PC-9 (cell line): ENCODE measurements at regions not wholly inside any gene's neighbourhood (a gene's known extent, or its start where the extent isn't known, plus 50 kb on each side); places are given as distances from the start of the nearest gene placed in this dataset.

Experiments
- BruUV-seq: library from RNA; stranded (reverse); fragments of 400-500 nt; replicated peaks from 2 replicates; lab custom pipeline; 2021; lab: Mats Ljungman, UMichigan
- CTCF ChIA-PET: fragments of 300-600 bp; sonication (Branson Sonifier 250); formaldehyde crosslinking; loops from one replicate; lab custom pipeline; 2022; ENCODE audit warnings: antibody characterized with exemption; lab: Charles Lee
- POLR2A ChIA-PET: fragments of 300-600 bp; sonication (Branson Sonifier 250); formaldehyde crosslinking; loops from one replicate; lab custom pipeline; 2022; ENCODE audit warnings: antibody characterized with exemption; ENCODE audit not compliant: unreplicated experiment; lab: Charles Lee
- DNase-seq, 2 experiments: peaks; one replicate each; pipeline versions ENCODE4 v3.0.0 to v3.0.0-alpha.2; 2015 to 2022; ENCODE audit warnings: mixed read lengths in 1 of 2
- H2AFZ ChIP-seq: fragments of 200-600 bp; sonication (generic); 2 replicates; pipeline ENCODE4 v1.8.1; 2017; ENCODE audit warnings: antibody characterized with exemption
- H3F3A ChIP-seq: fragments of 200-600 bp; sonication (generic); 2 replicates; pipeline ENCODE4 v1.8.1; 2017; ENCODE audit warnings: antibody characterized with exemption, mild to moderate bottlenecking, low read depth; ENCODE audit not compliant: insufficient read depth
- H3K27ac ChIP-seq: fragments of 200-600 bp; sonication (generic); 2 replicates; pipeline ENCODE4 v1.6.1; 2016; ENCODE audit warnings: mixed run types
- H3K27me3 ChIP-seq: fragments of 200-600 bp; sonication (generic); 2 replicates; pipeline ENCODE4 v1.6.1; 2016; ENCODE audit warnings: low read depth, mixed run types; ENCODE audit not compliant: insufficient read depth
- H3K36me3 ChIP-seq: fragments of 200-600 bp; sonication (generic); 2 replicates; pipeline ENCODE4 v1.6.1; 2016; ENCODE audit warnings: low read depth, mixed run types
- H3K4me1 ChIP-seq: fragments of 200-600 bp; sonication (generic); replicated peaks from 2 replicates; pipeline ENCODE4 v1.6.1; 2016; ENCODE audit warnings: mixed run types; ENCODE audit not compliant: insufficient read depth
- H3K4me2 ChIP-seq: fragments of 200-600 bp; sonication (generic); 2 replicates; pipeline ENCODE4 v1.6.1; 2017; ENCODE audit warnings: mixed run types
- H3K4me3 ChIP-seq: fragments of 200-600 bp; sonication (generic); 2 replicates; pipeline ENCODE4 v1.6.1; 2016; ENCODE audit warnings: mixed run types
- H3K79me2 ChIP-seq: fragments of 200-600 bp; sonication (generic); 2 replicates; pipeline ENCODE4 v1.6.1; 2017; ENCODE audit warnings: low read depth, mixed run types
- H3K9me2 ChIP-seq: fragments of 200-600 bp; sonication (generic); 2 replicates; pipeline ENCODE4 v1.8.1; 2017; ENCODE audit warnings: mild to moderate bottlenecking; ENCODE audit not compliant: insufficient read depth
- H3K9me3 ChIP-seq: fragments of 200-600 bp; sonication (generic); 2 replicates; pipeline ENCODE4 v1.8.1; 2016; ENCODE audit warnings: low read depth; ENCODE audit not compliant: insufficient read depth
- H4K20me1 ChIP-seq: fragments of 200-600 bp; sonication (generic); 2 replicates; pipeline ENCODE4 v1.8.1; 2017; ENCODE audit not compliant: insufficient read depth
- EZH2 ChIP-seq: fragments of 200-600 bp; sonication (generic); IDR thresholded peaks from 2 replicates; pipeline ENCODE4 v1.8.0; 2017; ENCODE audit warnings: antibody characterized with exemption, low read depth
- intact Hi-C: fragments of 100-400 bp; cut with micrococcal nuclease; formaldehyde crosslinking; loops from one replicate; pipeline ENCODE4 v1.10.0; 2022; ENCODE audit not compliant: unreplicated experiment
- TF ChIP-seq, protein P1 (sequence below): fragments of 200-600 bp; sonication (generic); conservative IDR thresholded peaks from 2 replicates; pipeline ENCODE4 v1.6.1; 2017; ENCODE audit warnings: mixed run types, antibody characterized with exemption, mild to moderate bottlenecking, moderate library complexity

DNA sequence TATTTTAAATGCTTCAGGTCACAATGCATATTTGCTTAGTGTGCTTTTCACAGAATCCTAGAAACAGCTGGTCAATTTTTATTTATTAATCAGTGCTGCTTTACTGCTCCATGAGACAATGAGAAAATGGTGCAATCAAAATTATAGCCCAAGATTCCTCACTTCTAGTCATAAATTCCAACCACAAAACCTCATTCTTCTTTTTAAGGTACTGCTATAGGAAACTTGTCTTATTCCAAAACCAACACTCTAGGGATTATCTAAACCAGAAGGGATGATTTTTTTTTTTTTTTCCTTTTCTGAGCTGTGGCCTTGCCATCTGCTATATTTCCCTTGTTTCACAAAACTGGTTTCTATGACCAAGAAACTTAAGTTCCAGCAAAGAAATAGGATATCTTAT is 64.0 kb upstream of the SEMA3A start:
- DNase-seq, result no peak
- Histone ChIP-seq H3K36me3 (no peaks in the 10 kb centered on the region), H3K4me3 (no peak overlapping the region), H3K4me1 (no peaks in the 10 kb centered on the region), H3K9me2 (no peaks in the 10 kb centered on the region), H3K79me2 (no peaks in the 10 kb centered on the region), H3K27ac (no peak overlapping the region), H4K20me1 (no peaks in the 10 kb centered on the region), H3K4me2 (no peak overlapping the region), H2AFZ (no peak overlapping the region), H3K27me3 (no peaks in the 10 kb centered on the region), H3K9me3 (no peaks in the 10 kb centered on the region), H3F3A (no peaks in the 10 kb centered on the region)
- intact Hi-C loops, result no loop called here
- POLR2A ChIA-PET, result no interaction called here
- no TSS peak for BruUV-seq
- TF ChIP-seq EZH2, result no peak
- TF ChIP-seq, protein P1, sequence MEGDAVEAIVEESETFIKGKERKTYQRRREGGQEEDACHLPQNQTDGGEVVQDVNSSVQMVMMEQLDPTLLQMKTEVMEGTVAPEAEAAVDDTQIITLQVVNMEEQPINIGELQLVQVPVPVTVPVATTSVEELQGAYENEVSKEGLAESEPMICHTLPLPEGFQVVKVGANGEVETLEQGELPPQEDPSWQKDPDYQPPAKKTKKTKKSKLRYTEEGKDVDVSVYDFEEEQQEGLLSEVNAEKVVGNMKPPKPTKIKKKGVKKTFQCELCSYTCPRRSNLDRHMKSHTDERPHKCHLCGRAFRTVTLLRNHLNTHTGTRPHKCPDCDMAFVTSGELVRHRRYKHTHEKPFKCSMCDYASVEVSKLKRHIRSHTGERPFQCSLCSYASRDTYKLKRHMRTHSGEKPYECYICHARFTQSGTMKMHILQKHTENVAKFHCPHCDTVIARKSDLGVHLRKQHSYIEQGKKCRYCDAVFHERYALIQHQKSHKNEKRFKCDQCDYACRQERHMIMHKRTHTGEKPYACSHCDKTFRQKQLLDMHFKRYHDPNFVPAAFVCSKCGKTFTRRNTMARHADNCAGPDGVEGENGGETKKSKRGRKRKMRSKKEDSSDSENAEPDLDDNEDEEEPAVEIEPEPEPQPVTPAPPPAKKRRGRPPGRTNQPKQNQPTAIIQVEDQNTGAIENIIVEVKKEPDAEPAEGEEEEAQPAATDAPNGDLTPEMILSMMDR, result no peak
- CTCF ChIA-PET, result no interaction called here

DNA sequence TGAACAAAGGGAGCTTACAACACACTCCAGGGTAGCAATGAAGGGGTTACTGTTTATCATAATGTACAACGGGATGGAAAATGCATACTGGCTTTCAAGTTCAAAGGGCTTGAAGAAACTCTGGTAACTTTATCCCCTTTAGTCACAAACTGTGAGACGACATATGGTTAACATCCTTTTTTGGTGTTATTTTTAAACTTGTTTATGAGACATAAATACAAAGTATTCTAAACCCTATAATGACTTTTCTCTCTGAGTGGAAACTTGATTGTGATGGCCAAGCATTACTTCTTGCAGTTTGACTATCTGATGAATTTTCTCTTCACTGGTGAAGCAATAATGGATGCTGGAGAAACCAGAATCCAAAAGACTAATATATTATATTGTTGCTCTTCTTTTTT is 62.0 kb upstream of the SEMA3A start:
- no peaks in the 10 kb centered on the region for H3K9me2 ChIP-seq
- intact Hi-C loops, result no loop called here
- H3K4me2 ChIP-seq, result no peak overlapping the region
- ChIA-PET CTCF (no interaction called here), POLR2A (no interaction called here)
- no peak overlapping the region for H3K27ac ChIP-seq
- no peaks in the 10 kb centered on the region for H3K4me1 ChIP-seq
- H3K27me3 ChIP-seq, result no peaks in the 10 kb centered on the region
- TF ChIP-seq, protein P1, result no peak
- TF ChIP-seq EZH2, result no peak
- no TSS peak for BruUV-seq
- no peaks in the 10 kb centered on the region for H4K20me1 ChIP-seq
- H3F3A ChIP-seq, result no peaks in the 10 kb centered on the region
- no peak for DNase-seq
- no peak overlapping the region for H2AFZ ChIP-seq
- no peaks in the 10 kb centered on the region for H3K79me2 ChIP-seq
- H3K36me3 ChIP-seq, result no peaks in the 10 kb centered on the region
- H3K9me3 ChIP-seq, result no peaks in the 10 kb centered on the region
- H3K4me3 ChIP-seq, result no peak overlapping the region

DNA sequence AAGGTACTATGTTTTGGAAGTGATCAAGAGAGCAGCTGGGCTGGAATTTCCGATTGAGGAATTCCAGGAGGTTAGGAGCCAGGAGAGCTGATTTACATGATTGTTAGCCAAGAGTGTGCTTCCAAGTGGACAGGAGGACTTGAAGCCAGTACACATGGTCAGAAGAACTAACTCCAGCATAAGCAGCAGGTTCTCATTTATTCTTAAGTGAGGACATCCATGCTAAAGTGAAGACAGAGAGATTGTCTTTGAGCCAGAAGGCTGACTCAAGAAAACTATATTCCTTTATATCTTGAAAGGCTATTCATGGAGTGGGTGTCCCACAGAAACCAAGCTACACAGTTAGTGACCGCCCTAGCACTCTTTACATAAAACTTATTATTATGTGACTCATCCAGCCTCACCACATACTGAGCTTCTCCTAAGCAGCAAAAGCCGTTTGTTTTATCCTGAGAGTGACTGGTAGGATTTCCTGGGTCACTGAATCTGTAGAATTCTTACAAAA is 56.7 kb upstream of the SEMA3A start:
- peak in 1 of 2 experiments; percentile 35 for DNase-seq
- no peaks in the 10 kb centered on the region for H4K20me1 ChIP-seq
- no peaks in the 10 kb centered on the region for H3K27me3 ChIP-seq
- H3K4me1 ChIP-seq, result no peaks in the 10 kb centered on the region
- H3K4me2 ChIP-seq, result no peak overlapping the region
- H3F3A ChIP-seq, result no peaks in the 10 kb centered on the region
- intact Hi-C loops, result no loop called here
- ChIA-PET CTCF (no interaction called here), POLR2A (interaction anchor here (0.6 kb wide), 1 partner anchor 149 kb away, joined by 4 read pairs; no protein-coding TSS in a partner anchor)
- no peak overlapping the region for H3K4me3 ChIP-seq
- no peaks in the 10 kb centered on the region for H3K79me2 ChIP-seq
- no peak overlapping the region for H2AFZ ChIP-seq
- no peaks in the 10 kb centered on the region; the same call in 1 of the 2 replicates for H3K9me2 ChIP-seq
- TF ChIP-seq, protein P1, result no peak
- TF ChIP-seq EZH2, result no peak
- H3K36me3 ChIP-seq, result no peaks in the 10 kb centered on the region
- H3K9me3 ChIP-seq, result 0 out of 2 replicates have a peak, but pooled peaks cover 5% of the 10 kb centered on the region
- H3K27ac ChIP-seq, result no peak overlapping the region
- no TSS peak for BruUV-seq
